GM18520 (cell line): ENCODE measurements at regions not wholly inside any gene's neighbourhood (a gene's known extent, or its start where the extent isn't known, plus 50 kb on each side); places are given as distances from the start of the nearest gene placed in this dataset.
"Not testable (repeated sequence)": the region's sequence is repeated elsewhere in the genome, so short reads cannot be mapped to it uniquely, and the experiment has no call there.

Experiments
- ATAC-seq: cut with Tn5 transposase; IDR thresholded peaks from one replicate; pipeline ENCODE4 v1.9.1; 2021; ENCODE audit not compliant: unreplicated experiment

DNA sequence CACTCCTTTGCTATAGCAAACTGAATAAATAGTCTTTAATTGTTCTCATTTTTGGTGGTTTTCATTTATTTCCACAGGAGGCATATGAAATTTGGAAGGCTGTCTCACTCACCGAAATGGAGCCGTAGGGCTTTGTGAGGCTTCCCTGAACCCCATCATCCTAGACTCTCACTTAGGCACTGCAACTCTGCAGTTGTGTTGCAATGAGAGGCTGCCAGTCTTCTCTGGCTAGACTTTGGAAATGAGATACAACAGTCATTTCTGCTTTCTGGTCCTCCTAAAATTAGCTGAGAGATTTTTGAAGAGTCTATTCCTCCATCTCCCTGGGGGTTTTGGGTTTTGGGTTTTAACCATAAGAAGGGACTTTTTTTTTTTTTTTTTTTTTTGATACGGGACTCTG lies 146.5 kb downstream of the SH3BGRL start:
- no peak for ATAC-seq

DNA sequence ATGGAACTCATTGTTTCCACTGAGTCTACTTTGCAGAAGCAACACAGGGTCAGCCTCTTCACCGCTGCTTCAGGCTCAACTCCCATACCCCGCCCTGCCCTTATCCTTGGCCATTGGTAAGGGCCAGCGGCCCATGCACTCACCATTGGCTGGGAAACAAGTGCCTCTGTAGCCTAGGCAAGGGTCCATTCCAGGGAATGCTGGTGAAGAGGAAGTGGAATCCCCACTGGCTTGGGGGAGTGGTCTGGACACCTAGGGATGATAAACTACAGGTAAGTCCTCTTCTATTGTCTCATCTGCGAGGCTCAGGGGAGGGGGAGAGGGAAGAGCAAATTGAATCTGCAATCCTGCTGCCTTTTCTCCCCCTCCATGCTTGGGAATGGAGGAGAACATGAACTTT lies 153.1 kb downstream of the SH3BGRL start:
- no peak for ATAC-seq

DNA sequence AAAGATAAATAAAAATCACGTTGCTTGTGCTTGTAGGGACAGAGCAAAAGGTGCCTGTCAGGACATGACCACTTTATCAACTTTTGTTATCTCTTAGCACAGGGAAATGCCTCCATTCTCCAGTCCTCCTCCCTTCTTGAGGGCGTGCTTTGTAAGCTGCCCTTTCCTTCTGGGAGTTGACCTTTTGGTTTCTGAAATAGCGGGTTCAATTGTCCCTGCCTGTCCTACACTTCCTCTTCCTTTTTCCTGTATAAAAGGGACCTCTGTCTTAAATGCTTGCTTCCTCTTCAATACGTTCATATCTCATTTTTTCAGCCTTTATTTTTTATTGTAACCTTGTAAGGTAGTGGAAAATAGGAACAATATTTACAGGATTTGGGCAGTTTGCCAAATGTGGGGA lies 153.5 kb downstream of the SH3BGRL start:
- no peak for ATAC-seq

DNA sequence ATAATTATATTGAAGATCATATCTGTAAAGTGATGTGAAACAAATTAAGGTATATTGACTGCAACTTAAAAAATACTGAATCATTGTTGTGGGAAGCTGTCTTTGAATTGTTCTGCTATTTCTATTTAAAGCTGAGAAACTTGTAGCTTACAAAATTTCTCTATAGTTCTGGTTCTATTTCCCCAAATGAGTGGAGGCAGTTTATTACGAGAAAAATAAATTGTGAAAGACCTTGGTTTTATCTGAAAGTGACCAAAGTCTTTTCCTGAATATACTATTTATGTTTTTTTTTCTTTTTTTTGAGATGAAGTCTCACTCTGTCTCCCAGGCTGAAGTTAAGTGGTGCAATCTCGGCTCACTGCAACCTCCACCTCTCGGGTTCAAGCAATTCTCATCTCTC lies 165.4 kb downstream of the SH3BGRL start:
- no peak for ATAC-seq

DNA sequence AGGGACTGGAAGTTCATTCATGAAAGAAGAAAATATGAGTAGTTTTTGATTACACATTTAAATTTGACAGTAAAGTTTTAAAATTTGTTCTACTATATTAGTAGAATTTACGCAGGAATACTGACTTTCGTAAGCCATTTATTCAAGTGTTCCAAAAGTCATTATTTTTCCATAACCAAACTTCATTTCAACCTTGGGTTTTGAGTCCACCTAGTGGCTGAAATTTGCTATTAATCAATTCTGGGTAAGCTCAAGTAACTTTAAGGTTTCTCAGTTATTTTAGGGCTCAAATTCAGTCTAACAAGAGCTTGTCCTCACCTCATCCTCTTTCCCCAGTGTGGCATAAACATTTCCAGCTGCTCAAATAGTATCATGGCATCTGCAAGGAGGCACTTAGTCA lies 175.4 kb downstream of the SH3BGRL start:
- no peak for ATAC-seq

DNA sequence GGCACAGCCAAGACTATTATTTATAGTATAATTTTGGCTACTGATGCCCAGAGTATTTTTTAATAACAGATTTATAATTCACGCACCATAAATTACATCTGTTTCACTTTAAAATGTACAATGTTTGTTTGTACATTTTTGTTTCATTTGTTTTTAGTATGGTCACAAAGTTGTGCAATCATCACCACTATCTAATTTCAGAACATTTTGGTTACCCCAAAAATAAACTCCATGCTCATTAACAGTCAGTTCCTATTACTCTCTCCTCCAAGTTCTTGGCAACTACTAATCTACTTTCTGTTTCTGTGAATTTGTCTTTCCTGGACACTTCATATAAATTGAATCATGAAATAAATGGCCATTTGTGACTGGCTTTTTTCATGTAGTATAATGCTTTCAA lies 176.7 kb downstream of the SH3BGRL start:
- no peak for ATAC-seq

DNA sequence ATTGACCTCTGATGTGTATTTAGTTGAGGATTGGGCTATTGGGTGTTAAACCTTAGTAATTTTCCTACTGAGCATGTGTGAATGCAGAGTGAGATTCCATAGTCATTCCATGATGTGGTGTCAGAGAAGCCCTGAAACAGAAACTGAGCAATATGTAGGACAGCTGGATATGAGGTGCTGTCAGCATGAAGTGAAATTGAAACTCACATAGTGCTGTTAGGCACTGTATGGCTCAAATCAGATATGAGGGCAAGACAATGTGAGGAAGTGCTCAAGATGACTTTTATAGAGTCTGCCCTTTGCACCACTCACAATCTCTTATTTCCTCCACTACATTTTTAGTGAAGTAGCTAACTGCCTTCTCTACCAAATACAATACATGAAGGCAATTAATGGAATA lies 188.3 kb downstream of the SH3BGRL start:
- peak; percentile 85 for ATAC-seq

DNA sequence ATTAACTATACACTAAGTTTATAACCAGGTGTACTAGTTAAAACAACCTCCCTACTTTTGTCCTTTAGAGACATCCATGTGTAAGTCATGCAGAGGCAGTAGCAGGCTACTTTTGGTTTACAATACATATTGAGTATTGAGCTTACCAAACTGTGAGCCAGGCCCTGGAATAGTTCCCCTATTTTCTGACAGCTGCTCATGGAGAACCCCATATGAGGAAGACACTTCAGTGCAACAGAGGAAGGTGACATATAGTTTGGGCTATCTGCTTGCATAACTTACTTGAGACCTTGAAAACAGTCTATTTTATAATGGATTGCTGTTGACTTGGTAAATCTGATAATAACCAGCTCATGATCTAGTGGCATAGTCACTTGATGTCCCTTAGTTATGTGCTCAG lies 190.5 kb downstream of the SH3BGRL start:
- ATAC-seq, result no peak

DNA sequence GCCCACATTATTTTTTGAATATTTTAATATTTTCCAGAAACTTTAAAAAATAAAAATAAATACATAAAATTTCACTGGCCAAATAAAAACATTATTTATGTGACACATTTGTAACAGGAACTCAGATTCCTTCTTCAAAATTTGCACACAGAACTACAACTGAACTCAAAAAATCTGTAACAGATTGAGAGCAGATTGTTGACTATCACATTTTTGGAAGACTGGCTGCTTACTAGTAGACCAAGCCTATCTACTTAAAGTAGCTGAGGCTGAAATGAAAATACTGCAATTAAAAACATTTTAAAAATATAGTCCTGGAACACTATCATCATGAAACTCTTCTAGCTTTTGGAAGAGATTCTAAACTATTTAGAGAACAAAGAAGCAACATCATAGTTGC lies 203.9 kb downstream of the SH3BGRL start:
- no peak for ATAC-seq

DNA sequence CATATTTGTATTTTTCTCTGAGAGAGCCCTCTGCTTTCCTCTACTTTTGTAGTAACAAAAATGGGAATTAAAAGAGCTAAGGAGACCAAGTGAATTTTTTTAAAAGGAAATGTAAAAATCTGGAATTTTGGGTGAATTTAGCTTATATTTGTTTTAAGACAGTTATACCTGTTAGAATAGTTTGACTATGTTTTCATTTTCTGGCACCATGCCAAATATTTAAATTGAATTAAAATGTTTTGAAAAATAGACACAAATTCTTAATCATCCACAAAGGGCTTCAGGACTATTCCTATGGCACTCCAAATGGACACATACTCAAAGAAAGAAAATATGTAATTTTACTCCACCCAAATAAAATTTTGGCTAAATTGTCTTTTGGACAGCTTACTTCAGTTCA lies 209.6 kb downstream of the SH3BGRL start:
- ATAC-seq, result no peak

DNA sequence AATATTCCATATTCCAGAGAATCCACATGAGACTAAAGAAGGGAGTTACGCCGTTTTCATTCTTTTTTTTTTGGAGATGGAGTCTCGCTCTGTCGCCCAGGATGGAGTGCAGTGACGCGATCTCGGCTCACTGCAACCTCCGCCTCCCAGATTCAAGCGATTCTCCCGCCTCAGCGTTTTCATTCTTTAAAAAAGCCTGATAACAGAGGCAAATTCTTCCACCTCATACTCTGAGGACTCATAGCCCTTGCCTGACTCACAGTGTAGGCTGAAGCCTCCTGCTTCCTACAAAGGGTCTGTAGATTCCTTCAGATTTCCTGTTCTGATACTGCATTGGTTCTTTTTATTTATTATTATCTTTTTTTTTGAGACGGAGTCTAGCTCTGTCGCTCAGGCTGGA lies 210.5 kb downstream of the SH3BGRL start:
- ATAC-seq, result no peak

DNA sequence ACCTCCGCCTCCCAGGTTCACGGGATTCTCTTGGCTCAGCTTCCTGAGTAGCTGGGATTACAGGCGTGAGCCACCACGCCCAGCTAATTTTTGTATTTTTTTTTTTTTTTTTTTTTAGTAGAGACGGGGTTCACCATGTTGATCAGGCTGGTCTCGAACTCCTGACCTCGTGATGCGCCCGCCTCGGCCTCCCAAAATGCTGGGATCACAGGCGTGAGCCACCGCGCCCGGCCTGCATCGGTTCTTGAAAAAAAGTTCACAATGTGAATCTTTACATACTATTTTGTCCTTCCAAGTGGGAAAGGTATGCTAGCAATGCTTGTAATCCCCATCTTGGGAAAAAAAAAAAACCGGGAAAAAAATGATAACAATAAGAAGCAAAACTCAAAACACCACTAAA lies 211.0 kb downstream of the SH3BGRL start:
- not testable (repeated sequence) for ATAC-seq

DNA sequence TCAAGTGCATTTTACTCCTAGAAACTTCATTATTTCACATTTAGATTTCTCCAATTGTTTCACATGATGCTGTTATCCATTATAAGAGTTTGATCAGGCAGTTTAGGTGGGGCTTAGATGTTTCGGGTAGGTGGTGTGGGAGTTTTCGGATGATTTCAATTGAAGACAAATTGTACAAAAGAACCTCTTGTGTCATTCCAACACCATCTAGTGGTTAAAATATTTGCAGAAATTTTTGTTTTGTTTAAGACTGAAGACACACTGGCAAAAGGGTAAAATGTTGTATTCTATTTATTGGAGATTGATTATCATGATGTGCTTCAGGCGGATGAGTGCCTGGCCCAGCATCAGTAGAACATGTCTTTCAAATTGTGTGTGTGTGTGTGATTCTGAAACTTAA lies 212.7 kb downstream of the SH3BGRL start:
- ATAC-seq, result no peak
